GM12872 (cell line): ENCODE measurements at regions not wholly inside any gene's neighbourhood (a gene's known extent, or its start where the extent isn't known, plus 50 kb on each side); places are given as distances from the start of the nearest gene placed in this dataset.

Experiments
- TF ChIP-seq, protein P1 (sequence below): IDR thresholded peaks from 3 replicates; pipeline ENCODE4 v1.5.1; 2011; ENCODE audit warnings: low read depth, mild to moderate bottlenecking, low read length, moderate library complexity; ENCODE audit not compliant: insufficient read depth

- TF ChIP-seq, protein P1, sequence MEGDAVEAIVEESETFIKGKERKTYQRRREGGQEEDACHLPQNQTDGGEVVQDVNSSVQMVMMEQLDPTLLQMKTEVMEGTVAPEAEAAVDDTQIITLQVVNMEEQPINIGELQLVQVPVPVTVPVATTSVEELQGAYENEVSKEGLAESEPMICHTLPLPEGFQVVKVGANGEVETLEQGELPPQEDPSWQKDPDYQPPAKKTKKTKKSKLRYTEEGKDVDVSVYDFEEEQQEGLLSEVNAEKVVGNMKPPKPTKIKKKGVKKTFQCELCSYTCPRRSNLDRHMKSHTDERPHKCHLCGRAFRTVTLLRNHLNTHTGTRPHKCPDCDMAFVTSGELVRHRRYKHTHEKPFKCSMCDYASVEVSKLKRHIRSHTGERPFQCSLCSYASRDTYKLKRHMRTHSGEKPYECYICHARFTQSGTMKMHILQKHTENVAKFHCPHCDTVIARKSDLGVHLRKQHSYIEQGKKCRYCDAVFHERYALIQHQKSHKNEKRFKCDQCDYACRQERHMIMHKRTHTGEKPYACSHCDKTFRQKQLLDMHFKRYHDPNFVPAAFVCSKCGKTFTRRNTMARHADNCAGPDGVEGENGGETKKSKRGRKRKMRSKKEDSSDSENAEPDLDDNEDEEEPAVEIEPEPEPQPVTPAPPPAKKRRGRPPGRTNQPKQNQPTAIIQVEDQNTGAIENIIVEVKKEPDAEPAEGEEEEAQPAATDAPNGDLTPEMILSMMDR: no peak
These were observed 111.6 kb upstream of the BTG1 start for GRCh38 chr12:92257261-92257660.

- TF ChIP-seq, protein P1: no peak
These were observed 110.1 kb upstream of the BTG1 start for GRCh38 chr12:92255741-92256140.

GRCh38 chr12:92253301-92253700 is 107.7 kb upstream of the BTG1 start:
- TF ChIP-seq, protein P1: no peak

DNA sequence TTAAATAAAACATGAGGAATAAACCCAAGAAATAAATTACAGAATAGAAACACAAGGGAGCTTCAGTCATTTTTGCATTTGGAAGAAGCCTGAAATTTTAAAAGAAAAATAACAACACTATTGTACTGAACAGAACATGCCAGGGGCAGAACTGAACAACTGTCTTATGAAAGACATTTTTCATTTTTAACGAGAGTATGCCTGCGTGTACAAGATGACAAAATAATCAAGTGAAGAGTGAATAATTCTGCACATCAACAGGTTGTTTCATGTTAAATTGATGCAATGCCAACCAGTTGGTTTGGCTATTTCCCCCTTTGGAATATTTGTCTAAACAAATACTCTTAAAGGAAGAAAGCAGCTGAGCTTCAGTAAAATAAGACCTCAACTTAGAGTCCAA is 103.3 kb upstream of the BTG1 start:
- TF ChIP-seq, protein P1: no peak

DNA sequence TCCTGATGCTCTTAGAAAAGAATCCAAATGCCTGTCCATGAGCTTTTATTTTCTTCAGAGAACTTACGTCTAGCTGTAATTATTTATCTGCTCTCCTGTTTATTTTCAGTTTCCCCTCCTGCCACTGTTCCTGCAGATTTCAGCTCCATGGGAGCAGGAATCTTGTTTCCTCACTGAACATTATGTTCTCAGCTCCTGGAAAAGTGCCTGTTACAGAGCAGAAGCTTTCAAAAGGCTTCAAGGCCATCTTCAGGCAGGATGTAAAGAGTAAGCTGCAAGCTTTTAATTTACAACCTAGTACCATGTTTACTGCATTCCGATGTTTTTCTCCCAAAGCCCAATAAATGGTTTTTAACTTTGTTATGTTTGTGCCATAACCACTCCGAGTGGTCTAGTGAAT is 98.4 kb upstream of the BTG1 start:
- TF ChIP-seq, protein P1: no peak

DNA sequence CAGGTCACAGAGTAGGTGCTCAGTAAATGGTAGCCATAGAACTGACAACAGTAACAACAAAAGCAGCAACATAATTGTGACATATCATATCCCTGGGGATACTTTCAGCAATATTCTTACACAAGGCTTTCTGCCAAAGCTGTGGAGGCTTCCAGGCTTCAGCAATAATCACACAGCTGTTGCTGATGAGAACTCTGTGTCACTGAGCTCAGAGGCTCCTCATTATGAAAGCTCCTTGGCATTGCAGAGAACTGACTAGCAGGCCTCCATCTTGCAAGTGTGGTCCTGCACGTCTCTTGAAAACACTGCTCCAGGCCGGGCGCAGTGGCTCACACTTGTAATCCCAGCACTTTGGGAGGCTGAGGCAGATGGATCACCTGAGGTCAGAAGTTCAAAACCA is 97.3 kb upstream of the BTG1 start:
- TF ChIP-seq, protein P1: no peak

DNA sequence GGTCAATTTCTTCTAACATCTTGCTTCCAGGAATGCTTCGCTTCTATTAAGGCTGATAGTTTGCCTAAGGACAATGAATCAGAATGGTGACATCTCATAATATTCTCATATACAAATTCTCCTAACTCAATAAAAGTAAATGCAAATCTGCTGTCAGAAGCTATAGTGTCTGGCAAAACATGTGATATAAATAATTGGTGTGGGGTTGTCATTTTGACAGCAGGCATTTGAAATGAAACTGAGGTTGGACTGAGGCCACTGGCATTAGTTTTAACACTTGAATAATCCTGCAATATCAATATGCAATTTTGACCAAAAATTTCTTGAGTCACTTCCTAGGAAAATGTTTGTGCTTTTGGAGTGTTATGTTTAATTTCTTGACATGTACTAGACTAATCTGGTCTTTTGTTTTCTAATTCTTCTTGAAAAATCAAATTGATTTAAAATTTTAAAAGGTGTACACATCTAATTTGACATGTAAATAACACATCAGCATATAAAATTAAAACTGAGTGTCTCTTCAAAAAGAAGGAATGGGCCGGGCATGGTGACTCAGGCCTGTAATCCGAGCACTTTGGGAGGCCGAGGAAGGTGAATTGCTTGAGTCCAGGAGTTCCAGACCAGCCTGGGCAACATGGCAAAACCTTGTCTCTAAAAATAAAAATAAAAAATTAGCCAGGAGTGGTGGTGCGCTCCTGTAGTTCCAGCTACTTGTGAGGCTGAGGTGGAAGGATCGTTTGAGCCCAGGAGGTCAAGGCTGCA is 92.3 kb upstream of the BTG1 start:
- TF ChIP-seq, protein P1: no peak
